Upper lobe of left lung (tissue), 4 donors: ENCODE measurements at regions not wholly inside any gene's neighbourhood (a gene's known extent, or its start where the extent isn't known, plus 50 kb on each side); places are given as distances from the start of the nearest gene placed in this dataset.

ENCODE experiments used
- CTCF ChIP-seq, 6 experiments: fragments of 450-650 bp in 4 of 6; fragments of 200-600 bp in 2 of 6; sonication (generic) in 2 of 6; IDR thresholded peaks; one replicate each; pipeline ENCODE4 v1.5.1; 2016 to 2019; ENCODE audit warnings: antibody characterized with exemption in 6 of 6
- EP300 ChIP-seq, 4 donors: sonication (generic); formaldehyde crosslinking; IDR thresholded peaks; one replicate each; pipeline ENCODE4 v1.5.1; 2017; ENCODE audit warnings: antibody characterized with exemption in 4 of 4, control low read depth in 2 of 4

GRCh38 chr7:24172856-24173255, 111.1 kb upstream of the NPY start:
- TF ChIP-seq CTCF (IDR thresholded peaks at IDR 0.05), result no peak
- no peak for TF ChIP-seq EP300 (IDR thresholded peaks at IDR 0.05)
